ENCODE measurements at regions not wholly inside any gene's neighbourhood (a gene's known extent, or its start where the extent isn't known, plus 50 kb on each side); places are given as distances from the start of the nearest gene placed in this dataset.
A peak's percentile ranks its signal among the peaks of the same experiment; 100 is the strongest.

DNA sequence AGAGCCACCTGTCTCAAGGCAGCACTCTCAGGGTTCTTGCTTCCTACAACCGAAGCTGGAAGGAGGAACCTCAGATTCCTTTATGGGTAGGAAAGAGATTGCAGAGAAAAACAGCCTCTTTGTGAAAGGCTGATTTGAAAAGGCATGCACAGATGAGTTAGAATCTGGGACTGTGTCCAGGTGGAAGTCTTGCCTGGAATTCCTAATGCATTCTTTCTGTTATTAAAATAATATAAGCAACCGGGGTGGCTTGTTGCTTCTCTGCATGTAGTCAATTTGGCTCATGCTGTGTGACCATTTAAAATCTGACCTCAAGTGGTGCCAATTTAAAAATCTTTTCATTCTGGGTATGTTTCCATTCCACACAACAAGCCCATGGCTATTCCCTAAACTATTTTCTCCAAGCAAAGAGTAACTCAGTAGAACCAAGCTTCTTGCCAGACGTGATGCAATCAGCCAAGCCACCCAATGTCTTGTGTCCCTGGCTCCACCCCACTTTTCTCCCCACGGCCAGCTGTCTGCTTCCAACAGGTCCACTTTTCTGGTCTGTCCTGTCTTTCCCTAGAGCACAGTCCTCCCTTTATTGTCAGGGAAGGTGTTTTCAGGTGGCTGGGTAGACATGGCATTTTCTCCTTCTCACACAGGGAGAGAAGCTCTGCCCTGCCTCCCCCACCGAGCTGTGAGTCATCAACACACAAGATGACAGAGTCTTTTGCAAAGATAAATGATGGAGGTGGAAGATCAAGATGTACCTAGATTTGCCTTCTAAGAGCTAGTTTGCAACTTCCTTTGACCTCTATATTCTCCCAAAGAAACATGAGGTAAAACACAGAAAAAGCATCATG lies 394.3 kb downstream of the FOXO1 start:
- H2AFZ ChIP-seq (ENCODE audit: low read length) = no peak overlapping the region
- no peak overlapping the region for H3K4me3 ChIP-seq (replicated peaks in 1 of 4; ENCODE audit: control extremely low read depth in 1 of 4, insufficient read depth in 1 of 4, low read depth in 3 of 4, low read length in 4 of 4)
- no peak overlapping the region for H3K9ac ChIP-seq (ENCODE audit: insufficient read depth, low read length)
- H3K4me1 ChIP-seq (ENCODE audit: control insufficient read depth, extremely low read depth, insufficient read depth, low read length) = peaks cover 6% of the 10 kb centered on the region
- no peak overlapping the region for H3K27ac ChIP-seq (ENCODE audit: insufficient read depth, low read length)
- DNase-seq (ENCODE audit: low read depth in 2 of 2) = peak; percentile 74 to 93
- peak overlapping the region; percentile 66 for H3K4me2 ChIP-seq (ENCODE audit: extremely low read depth, insufficient read depth, low read length)
- H3K27me3 ChIP-seq (ENCODE audit: control insufficient read depth, insufficient read depth, low read length) = no peaks in the 10 kb centered on the region
- no peaks in the 10 kb centered on the region for H3K9me3 ChIP-seq (ENCODE audit: control insufficient read depth, insufficient read depth, low read depth, low read length)
- TF ChIP-seq, protein P1, sequence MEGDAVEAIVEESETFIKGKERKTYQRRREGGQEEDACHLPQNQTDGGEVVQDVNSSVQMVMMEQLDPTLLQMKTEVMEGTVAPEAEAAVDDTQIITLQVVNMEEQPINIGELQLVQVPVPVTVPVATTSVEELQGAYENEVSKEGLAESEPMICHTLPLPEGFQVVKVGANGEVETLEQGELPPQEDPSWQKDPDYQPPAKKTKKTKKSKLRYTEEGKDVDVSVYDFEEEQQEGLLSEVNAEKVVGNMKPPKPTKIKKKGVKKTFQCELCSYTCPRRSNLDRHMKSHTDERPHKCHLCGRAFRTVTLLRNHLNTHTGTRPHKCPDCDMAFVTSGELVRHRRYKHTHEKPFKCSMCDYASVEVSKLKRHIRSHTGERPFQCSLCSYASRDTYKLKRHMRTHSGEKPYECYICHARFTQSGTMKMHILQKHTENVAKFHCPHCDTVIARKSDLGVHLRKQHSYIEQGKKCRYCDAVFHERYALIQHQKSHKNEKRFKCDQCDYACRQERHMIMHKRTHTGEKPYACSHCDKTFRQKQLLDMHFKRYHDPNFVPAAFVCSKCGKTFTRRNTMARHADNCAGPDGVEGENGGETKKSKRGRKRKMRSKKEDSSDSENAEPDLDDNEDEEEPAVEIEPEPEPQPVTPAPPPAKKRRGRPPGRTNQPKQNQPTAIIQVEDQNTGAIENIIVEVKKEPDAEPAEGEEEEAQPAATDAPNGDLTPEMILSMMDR (conservative IDR thresholded peaks at IDR 0.05 in 1 of 2, IDR thresholded peaks at IDR 0.05 in 1 of 2; ENCODE audit: low read depth in 1 of 2, low read length in 2 of 2) = no peak
- TF ChIP-seq EZH2 (IDR thresholded peaks at IDR 0.05; ENCODE audit: low read length, missing control alignments) = no peak
- no peaks in the 10 kb centered on the region for H3K36me3 ChIP-seq (ENCODE audit: control insufficient read depth, insufficient read depth, low read length)
- H3K79me2 ChIP-seq (ENCODE audit: control insufficient read depth, insufficient read depth, low read length) = no peaks in the 10 kb centered on the region
- H4K20me1 ChIP-seq (ENCODE audit: control insufficient read depth, extremely low read depth, insufficient read depth, low read length) = no peaks in the 10 kb centered on the region

DNA sequence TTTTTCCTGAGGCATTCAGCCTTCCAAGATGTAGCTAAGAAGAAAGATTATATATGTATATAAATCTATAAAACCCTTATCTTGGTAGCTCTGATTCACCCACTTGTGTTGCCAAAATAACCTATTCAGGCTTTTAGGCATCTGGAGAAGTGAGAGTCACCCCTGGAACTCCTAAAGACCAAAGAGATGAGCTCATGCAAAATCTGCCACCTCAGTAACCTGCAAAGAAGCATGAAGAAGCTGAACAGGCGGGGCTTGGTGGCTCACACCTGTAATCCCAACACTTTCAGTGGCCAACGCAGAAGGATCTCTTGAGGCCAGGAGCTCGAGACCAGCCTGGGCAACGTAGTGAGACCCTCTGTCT lies 393.7 kb downstream of the FOXO1 start:
- no peak overlapping the region for H3K4me2 ChIP-seq (ENCODE audit: extremely low read depth, insufficient read depth, low read length)
- no peaks in the 10 kb centered on the region for H4K20me1 ChIP-seq (ENCODE audit: control insufficient read depth, extremely low read depth, insufficient read depth, low read length)
- no peaks in the 10 kb centered on the region for H3K9me3 ChIP-seq (ENCODE audit: control insufficient read depth, insufficient read depth, low read depth, low read length)
- peak; percentile 43 to 90 for DNase-seq (ENCODE audit: low read depth in 2 of 2)
- H3K4me1 ChIP-seq (ENCODE audit: control insufficient read depth, extremely low read depth, insufficient read depth, low read length) = peaks cover 6% of the 10 kb centered on the region
- H3K27ac ChIP-seq (ENCODE audit: insufficient read depth, low read length) = no peak overlapping the region
- TF ChIP-seq, protein P1 (conservative IDR thresholded peaks at IDR 0.05 in 1 of 2, IDR thresholded peaks at IDR 0.05 in 1 of 2; ENCODE audit: low read depth in 1 of 2, low read length in 2 of 2) = no peak
- TF ChIP-seq EZH2 (IDR thresholded peaks at IDR 0.05; ENCODE audit: low read length, missing control alignments) = no peak
- no peak overlapping the region for H3K4me3 ChIP-seq (replicated peaks in 1 of 4; ENCODE audit: control extremely low read depth in 1 of 4, insufficient read depth in 1 of 4, low read depth in 3 of 4, low read length in 4 of 4)
- no peaks in the 10 kb centered on the region for H3K27me3 ChIP-seq (ENCODE audit: control insufficient read depth, insufficient read depth, low read length)
- H3K9ac ChIP-seq (ENCODE audit: insufficient read depth, low read length) = no peak overlapping the region
- no peaks in the 10 kb centered on the region for H3K79me2 ChIP-seq (ENCODE audit: control insufficient read depth, insufficient read depth, low read length)
- no peak overlapping the region for H2AFZ ChIP-seq (ENCODE audit: low read length)
- H3K36me3 ChIP-seq (ENCODE audit: control insufficient read depth, insufficient read depth, low read length) = no peaks in the 10 kb centered on the region

DNA sequence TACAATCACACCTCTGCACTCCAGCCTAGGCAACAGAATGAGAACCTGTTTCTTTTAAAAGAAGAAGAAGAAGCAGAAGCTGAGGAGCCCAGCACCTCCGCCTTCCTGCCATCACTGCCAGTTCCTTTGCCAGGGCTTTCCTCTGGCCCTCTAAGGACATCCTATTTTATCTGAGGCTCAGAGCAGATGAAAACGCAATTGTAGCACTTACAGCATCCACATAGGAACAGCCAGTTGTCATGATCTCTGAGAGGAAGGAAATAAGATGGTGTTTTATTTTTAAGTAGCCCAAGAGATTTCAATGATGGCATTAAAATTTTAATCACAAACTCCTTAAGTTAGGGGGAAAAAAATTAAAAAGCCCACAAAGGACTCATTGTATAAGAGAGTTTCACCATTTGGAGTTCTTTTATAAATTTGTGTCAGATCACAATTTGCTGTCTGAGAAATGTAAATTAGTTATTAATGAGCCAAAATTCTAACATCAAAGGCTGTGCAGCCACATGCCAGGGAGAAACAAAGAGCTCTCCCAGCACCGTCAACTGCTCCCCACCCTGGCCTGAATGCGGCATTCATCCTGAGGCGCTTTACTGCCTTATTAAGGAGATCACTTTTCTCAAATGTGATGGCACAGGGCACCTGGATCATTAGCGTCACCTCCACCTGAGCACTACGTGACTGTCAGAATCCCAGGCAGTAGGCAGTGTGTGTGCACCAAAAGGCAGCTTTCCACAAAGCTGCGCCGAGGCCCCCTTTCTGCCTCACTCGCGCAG lies 393.0 kb downstream of the FOXO1 start:
- no peaks in the 10 kb centered on the region for H3K36me3 ChIP-seq (ENCODE audit: control insufficient read depth, insufficient read depth, low read length)
- H3K9ac ChIP-seq (ENCODE audit: insufficient read depth, low read length) = no peak overlapping the region
- H3K27me3 ChIP-seq (ENCODE audit: control insufficient read depth, insufficient read depth, low read length) = no peaks in the 10 kb centered on the region
- no peak overlapping the region for H3K4me2 ChIP-seq (ENCODE audit: extremely low read depth, insufficient read depth, low read length)
- peaks cover 6% of the 10 kb centered on the region for H3K4me1 ChIP-seq (ENCODE audit: control insufficient read depth, extremely low read depth, insufficient read depth, low read length)
- no peaks in the 10 kb centered on the region for H4K20me1 ChIP-seq (ENCODE audit: control insufficient read depth, extremely low read depth, insufficient read depth, low read length)
- no peak overlapping the region for H3K4me3 ChIP-seq (replicated peaks in 1 of 4; ENCODE audit: control extremely low read depth in 1 of 4, insufficient read depth in 1 of 4, low read depth in 3 of 4, low read length in 4 of 4)
- no peak overlapping the region for H3K27ac ChIP-seq (ENCODE audit: insufficient read depth, low read length)
- no peak overlapping the region for H2AFZ ChIP-seq (ENCODE audit: low read length)
- no peak for DNase-seq (ENCODE audit: low read depth in 2 of 2)
- TF ChIP-seq, protein P1 (conservative IDR thresholded peaks at IDR 0.05 in 1 of 2, IDR thresholded peaks at IDR 0.05 in 1 of 2; ENCODE audit: low read depth in 1 of 2, low read length in 2 of 2) = no peak
- TF ChIP-seq EZH2 (IDR thresholded peaks at IDR 0.05; ENCODE audit: low read length, missing control alignments) = no peak
- no peaks in the 10 kb centered on the region for H3K79me2 ChIP-seq (ENCODE audit: control insufficient read depth, insufficient read depth, low read length)
- no peaks in the 10 kb centered on the region for H3K9me3 ChIP-seq (ENCODE audit: control insufficient read depth, insufficient read depth, low read depth, low read length)

All from fibroblast of lung (primary cell).